ENCODE measurements at regions not wholly inside any gene's neighbourhood (a gene's known extent, or its start where the extent isn't known, plus 50 kb on each side); places are given as distances from the start of the nearest gene placed in this dataset.

DNA sequence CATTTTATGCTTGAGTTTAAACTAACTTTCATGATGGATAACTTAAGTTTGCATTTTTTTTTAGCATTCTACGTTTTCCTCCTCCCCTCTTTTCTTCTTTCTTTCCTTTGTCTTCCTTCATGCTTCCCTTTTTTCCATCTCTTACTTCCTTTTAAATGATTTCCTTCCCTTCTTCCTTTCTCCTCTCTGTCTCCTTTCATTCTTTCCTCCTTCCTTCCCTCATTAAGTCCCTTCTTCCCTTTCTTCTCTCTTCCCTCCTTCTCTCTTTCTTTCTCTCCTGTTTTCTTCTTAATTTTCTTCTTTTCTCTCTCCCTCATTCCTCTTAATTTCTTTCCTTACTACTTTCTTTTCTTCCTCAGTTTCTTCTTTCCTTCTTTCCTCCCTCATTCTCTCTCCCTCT, 376.0 kb downstream of the LRIG3 start:
- DNase-seq, result no peak

DNA sequence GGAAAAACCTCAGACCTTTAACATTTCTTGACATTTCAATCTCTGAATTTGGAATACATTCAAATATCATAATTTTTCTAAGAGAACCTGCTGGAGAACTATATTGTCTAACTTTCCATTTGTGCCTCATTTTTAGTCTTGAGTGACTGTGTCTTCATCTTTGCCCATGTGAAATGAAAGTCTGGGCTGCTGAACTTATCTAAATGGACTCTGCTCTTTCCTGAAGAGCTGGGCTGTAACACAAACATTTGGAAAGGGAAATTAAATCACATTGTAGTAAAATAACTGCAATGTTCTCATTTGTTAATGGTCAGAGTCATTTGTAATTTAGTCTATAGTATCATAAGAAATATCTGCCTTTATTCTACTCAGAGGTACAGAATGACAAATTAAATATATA, 373.1 kb downstream of the LRIG3 start:
- no peak for DNase-seq

DNA sequence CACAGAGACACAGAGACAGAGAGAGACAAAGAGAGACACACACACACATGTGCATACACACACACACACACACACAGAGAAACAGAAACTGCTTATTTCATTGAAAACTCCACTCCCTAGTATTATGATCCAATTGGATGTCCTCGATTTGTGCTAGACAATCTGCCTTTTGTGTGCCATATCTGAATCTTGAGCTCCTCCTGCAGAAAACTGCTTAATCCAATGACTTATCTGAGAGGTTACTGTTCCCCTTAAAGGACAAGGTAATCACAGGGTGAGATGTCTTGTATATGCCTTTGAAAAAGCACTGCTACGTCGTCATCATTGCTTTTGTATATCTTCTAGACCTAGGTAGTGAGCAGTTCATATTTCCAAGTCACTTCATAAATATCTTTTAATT, 371.5 kb downstream of the LRIG3 start:
- no peak for DNase-seq

DNA sequence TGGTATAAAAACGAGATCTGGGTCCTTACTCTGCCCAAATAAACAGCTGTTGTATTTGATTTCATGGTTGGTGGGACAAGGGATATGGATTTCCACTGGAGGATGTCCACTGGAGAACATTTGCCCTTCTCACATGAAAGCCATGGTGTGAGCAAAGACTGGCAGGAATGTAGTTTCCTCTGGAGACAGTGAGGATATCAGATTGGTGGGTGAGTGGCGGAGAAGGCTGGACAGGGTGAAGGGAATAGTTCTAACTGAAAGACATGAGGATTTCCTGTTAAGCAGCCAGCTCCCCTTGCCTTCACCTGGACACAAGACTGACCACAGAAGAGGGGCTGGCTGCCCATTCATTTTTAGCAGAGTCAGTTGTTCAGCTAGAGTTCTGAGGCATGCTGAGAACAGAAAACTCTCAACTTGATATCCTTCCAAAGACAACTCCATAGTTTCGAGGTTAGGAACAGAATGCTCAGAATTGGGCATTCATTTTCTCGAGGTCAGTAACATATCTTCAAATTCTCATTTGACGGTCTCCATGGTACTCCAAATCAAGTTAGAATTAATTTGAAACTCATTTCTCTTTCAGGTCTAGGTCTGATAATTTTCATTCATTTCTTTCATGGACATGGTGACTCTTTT, 365.7 kb downstream of the LRIG3 start:
- DNase-seq, result no peak

DNA sequence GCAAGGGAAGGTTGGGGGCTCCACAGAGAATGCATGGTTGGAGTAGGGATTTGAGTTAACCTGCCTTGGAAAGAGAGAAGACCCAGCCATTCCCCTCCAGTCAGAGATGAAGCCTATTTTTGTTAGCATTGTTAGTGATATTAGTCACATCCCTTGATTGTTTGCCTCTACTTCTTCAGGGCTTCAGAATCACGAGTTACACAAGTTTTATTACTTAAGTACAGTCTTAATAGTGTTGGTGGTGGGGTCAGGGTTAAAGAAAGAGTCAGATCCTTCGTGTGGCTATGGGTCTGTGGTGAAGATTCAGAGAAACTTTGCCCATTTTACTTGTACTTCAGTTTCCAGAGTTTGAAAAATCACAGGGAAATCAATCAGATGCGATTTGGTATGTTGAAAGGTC, 363.1 kb downstream of the LRIG3 start:
- DNase-seq, result no peak

DNA sequence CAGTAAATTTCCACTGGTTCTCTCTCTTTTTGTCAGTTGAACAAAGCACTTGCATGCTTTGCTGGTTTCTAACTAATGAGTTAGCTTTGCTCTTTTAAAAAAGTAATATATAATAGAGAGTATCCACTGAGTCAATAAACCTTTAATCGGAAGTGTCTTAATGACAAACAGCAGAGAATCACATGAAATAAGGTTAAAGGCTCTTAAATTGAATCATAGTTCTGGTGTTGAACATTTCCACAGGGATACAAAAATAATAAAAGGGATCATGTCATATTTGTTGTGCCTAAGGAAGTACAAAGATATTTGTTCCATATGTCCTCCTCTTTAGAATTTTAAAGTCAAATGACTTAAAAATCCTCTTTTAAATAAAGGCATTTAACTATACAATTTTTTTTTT, 362.6 kb downstream of the LRIG3 start:
- no peak for DNase-seq

DNA sequence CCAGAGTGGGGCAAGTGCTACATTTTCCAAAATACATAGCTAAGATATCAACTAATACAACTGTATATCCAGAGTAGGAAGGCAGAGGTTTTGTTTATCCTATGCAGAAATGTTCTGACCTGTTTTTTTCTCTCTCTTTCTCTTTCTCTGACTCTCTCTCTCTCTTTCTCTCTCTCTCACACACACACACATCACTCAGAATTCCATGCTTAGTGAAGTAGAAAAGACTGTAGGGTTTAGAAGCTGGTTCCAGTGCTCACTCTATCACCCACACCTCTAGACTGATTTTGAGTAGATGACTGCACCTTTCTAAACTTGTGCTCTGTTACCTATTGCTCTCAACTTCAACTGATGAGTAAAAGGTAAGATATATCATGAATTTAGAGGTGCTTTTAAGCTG, 356.7 kb downstream of the LRIG3 start:
- DNase-seq, result no peak

DNA sequence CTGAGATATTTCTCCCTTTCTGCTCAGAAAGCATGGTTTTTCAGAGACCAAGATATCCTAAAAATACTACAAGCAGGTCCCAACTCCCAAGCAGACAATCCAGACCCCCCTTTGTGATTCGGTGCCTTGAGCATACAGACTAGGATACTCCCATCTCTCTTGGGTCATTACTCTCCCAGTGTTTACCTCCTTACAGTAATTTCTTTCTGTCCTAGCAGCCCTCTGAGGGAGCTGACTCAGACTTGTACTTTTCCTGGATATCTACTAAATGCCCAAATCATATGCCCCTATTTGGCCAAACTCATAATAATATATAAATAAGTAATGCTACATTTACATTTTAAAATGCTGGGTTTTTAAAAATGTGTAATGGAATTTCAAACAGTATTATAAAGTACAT, 355.6 kb downstream of the LRIG3 start:
- no peak for DNase-seq

DNA sequence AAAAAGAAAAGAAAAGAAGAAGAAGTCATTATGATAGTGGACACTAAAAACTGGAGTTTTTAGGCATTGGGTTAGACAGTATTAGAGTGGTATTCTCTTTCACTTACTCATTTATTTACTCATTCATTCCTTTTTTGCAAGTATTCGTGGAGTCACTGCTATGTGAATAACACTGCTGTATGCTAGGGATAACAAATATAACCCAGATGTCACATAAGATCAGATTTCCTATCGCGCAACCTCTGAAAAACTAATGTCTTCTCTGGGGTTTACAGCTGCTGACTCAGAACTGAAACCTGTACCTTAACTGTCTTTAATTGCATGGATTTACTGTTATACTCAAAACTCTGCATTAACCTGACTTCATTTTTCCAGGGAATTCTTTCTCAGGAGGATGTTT, 353.7 kb downstream of the LRIG3 start:
- no peak for DNase-seq

DNA sequence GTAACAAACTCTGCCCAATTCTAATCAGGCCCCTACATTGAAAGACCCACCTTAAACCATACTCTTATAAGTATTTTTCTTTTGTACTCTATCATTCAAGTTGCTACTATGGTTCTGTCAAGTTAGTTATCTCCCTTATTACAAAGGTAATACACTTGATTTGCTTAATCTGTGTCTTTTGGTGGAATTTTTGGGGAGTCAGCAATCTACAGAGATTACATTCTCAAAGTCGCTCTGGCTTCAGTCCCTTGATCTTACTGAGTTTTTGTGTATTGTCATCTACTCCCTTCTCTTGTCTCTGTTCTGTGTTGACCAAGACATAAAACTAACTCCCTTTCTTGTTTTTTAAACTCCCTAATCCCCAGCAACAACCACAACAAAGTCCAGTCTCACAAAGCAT, 353.1 kb downstream of the LRIG3 start:
- no peak for DNase-seq

DNA sequence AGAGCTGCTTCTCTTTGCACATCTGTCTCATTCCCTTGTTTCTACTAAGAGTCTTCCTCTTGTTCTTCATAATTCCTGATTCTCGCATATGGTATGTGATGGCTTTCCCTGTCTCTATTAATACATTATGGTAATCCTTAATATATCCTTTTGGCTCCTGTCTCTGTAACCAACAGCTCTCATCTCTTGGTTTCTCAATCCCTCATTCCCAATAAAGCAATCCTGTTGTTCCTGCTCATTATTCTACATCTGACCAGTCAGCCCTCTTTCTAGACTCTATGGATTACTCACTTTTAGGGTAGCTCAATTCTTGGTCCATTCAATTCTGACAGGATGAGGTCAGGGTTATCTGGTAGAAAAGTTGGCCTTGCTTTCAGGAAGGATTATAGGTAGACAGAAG, 349.9 kb downstream of the LRIG3 start:
- no peak for DNase-seq

DNA sequence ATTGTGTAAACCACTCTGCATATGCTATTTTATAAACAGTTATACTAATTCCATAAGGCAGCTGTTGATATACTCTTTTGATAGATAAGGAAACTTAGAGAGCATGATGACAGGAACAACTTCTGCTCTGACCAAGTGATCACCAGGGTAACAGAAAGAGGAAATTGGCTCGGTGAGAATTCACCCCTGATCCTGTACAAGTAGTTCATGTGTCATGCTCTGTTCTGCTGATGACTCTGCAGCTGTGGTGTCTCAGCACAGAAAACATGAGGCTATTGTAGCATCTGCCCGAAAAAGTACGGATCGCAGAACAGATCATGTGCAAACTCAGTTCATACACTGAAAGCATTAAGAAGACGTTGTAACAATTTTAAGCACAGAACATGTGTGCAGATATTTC, 345.0 kb downstream of the LRIG3 start:
- DNase-seq, result no peak

DNA sequence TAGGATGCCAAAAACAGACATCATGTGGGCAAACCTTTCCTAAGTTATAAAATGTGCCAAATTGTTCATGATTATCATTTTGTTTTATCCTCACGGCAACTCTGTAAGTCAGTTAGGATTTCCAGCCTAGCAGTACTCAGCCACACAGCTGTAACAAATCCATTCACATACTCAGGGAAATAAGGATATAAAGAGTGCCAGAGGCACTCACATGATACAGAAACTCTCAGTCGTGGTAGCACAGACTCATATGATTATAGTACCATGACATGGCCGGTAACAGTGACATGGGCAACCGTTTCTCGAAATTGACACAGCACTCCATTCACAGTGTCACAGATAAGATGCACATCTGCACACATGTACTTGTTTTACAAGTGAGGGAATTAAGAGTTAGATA, 344.2 kb downstream of the LRIG3 start:
- no peak for DNase-seq

DNA sequence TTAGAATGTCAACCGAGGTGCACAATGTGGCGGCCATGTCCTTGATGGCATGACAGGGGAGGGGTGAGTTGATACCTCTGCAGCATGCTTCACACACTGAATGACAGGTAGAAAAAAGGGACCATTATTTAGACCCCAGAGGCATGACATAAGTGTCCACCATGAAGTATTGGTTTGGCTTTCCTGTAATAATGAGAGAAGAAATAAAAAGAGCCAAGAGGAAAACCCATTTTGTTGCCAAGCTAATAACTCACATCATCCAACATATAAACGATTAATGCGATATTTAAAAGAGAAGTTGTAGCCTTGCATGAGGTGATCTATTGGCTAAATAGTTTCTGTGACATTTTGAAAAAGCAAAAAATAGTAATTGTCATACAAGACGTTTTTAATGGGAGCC, 343.4 kb downstream of the LRIG3 start:
- DNase-seq, result no peak

DNA sequence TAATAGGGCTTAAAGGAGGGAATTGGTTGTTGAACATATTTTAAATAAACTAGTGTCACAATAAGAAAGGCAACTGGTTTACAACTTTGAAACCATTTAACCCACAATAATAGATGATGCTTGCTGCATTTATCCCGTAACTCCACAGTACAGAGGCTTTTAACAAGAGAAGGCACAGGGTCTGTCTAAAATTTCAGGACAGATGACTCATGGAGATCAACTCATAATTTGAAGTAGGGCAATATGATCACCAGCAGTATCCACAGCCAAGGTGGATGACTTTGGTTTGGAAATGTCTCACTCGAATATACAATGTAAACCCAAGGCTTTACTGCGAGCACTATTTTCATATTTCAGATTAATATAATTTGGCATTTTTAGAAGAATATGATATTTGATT, 340.2 kb downstream of the LRIG3 start:
- no peak for DNase-seq

DNA sequence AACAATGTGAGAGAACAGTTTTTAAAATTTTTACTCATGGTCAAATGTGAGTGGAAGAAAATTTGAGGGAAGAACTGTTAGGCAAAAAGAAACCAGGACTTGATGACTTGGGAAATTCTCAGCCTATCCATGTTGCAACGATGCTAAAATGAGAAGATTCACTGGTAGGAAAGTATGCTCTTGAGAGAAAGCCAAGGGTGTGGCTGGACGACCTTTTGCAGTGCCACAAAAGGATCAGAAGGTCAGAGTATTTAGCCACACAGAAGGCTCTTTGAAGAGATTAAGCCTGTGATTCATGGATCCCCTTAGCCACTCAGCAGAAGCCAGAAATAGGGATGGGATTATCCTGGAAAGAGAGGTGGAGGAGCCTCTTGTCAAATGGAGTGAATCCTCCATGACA, 336.8 kb downstream of the LRIG3 start:
- no peak for DNase-seq

DNA sequence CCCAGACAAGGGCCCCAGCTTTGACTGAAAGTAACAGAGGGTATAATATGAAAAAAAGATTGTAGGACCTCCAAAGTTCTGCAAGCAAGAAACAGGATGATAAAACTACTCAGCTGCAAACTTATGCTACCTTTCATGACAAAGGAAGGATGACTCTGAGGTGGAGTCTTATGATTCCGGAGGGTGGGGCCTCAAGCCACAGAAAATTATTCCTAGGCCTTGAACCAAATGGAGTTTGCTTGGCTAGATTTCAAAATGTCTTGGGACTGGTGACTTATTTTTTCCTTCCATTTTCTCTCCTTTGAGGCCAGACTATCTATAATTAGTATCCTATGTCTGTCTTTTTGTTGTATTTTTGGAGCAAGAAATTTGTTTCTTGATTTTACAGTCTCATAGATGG, 336.4 kb downstream of the LRIG3 start:
- no peak for DNase-seq

DNA sequence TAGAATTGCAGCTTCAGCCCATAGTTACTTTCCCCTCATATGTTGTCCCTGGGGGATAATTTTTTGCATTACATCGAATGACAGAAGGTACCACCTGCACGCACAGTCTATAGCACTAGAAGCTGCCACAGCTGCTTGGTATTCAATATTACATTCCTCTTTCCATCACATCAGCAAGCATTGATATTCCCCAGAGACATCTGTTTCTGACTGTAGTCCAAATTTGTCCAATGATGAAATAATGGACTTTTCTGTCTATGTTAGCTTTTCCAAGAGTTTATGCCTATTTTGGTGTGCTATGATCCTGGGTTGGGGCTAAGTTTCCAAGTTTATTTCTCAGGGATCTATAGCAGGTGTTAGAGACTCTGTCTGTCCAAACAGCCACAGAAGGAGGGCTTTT, 335.4 kb downstream of the LRIG3 start:
- DNase-seq, result no peak

DNA sequence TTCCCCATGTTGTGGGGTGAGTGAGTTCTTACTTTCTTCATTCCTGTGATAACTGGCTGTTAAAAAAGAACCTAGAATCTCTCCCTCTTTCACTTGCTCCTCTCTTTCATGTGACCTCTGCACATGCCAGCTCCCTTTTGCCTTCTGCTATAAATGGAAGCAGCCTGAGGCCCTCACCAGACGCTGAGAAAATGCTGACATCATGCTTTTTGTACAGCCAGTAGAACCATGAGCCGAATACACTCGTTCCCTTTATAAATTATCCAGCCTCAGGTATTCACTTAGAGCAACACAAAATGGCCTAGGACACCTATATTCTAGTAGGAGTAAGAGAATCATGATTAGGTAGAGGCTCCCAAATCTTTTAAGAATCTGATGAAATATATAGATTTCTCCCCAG, 333.5 kb downstream of the LRIG3 start:
- no peak for DNase-seq

DNA sequence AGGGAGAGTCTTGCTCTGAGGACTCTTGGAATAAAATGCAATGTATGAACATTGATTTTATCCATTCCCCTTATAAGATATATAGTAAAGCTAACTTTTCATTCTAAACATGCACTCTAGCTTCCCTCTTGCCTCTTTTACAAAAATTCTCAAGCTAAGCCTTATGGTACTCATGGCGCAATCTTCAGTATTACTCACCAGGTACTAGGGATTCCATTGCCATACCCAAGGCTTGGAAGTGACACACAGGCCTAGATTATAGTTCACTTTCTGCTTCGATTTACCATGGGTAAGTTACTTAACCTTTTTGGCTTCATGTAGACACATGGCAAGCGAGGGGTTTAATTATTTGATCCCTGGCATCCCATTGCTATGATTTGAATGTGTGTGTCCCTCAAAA, 331.5 kb downstream of the LRIG3 start:
- DNase-seq, result no peak

DNA sequence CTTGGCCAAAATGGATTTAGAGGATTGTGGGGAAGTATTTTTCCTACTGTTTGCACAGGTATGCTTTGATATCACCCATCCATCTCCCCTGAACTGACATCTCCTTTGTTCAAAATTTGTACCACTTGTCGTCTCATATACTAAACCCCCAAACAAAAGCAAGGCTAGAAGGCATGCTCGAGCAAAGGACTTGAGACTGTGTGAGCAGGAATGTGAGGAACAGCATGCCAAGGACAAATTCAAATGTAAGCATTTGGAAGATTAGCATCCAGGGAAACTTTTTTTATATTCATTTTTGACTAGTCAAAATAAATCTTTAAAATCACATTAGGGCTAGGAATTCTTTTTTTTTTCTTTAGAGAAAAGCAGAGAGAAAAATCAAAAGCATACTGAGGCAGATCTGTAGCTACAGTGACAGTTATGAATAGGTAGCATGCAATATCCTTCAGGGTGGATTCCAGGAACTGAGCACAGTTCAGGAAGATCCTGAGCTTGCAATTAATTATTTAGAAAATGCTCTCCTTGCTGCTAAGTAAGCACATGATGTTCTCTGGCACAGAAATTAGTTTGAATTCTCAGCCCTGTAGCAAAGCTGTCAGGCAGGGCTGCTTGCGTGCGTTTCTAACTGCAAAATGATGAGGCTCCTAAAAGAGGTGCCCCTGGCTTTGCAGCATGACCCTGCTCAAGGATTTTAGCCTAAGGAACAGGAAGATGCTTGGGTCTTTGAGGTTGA, 327.7 kb downstream of the LRIG3 start:
- no peak for DNase-seq

DNA sequence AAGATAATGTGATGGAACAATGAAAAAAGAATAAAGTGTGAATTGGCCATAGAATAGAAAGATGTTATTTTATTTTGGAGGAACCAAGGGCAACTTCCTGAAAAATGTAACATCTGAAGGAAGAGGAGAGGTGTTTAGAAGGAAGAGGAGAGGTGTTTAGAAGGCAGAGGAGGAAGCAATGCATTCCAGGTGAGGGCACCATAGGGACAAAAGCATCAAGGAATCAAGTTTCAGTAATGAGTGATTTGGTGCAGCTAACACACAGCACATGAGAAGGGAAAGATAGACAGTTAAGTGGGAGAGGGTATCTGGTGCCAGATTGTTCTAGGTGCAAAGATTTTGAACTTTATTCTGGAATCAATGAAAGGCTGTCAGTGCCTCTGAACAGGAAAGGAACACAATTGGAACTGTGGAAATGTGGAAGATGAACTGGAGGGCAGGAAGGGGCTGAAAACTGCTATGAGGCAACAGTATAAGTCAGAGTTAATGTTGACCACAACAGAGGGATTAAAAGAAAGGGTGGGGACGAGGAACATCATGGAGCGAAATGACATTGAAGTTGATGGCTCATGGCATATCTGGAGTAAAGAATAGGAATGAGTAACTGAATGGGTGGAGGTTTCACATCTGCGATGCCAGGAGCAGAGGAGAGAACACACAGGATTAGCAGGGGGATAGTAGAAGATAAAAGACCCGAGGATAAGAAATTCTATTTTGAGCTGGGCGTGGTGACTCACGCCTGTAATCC, 326.6 kb downstream of the LRIG3 start:
- no peak for DNase-seq

DNA sequence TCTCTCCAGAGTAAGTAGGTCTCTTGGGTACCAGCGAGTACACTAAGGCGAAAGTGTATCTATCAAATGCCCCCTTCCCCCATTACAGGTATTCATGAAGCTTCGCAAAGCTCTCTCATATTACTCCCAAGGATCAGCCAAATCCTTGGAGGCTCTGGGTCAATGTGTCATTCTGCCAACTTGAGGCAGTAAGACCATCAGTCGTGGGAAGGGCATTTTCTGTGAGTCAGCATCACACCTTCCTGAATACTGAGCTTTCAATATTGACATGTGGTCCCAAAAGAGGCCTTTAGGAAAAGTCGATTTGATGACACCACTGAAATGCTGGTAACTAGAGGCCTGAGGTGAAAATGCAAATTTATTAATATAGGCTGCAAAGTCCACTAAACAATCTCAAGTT, 323.9 kb downstream of the LRIG3 start:
- no peak for DNase-seq

DNA sequence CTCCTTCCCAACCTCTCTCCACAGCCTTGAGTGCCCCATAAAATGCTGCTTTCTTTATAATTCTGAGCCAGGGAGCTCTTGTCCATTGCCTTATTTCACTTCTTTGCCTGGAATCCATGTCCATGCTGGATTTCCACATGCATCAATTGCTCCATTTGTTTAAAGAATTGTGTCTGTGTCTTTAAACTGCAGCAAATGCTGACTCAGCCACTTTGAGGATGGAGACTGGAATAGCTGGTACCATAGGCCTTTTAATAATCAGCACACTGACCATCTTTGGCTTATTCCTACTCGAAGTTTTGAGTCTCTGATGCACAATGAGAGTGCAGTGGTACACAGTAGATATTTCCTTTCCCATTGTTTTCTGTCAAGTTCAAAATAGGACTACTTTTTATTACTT, 318.8 kb downstream of the LRIG3 start:
- no peak for DNase-seq

Measured in activated CD4-positive, alpha-beta T cell treated with anti-CD3 and anti-CD28 coated beads, Interleukin-2, amount 50 U/mL, for 48 hours (primary cell).